SK-N-SH treated with all-trans-retinoic acid at 6 μM for 48 hours (cell line): ENCODE measurements at regions not wholly inside any gene's neighbourhood (a gene's known extent, or its start where the extent isn't known, plus 50 kb on each side); places are given as distances from the start of the nearest gene placed in this dataset.

Experiments
- ATAC-seq: fragments of 200-7000 bp; cut with Tn5 transposase; 3 replicates; pipeline ENCODE4 v1.9.1; 2020; ENCODE audit warnings: mild to moderate bottlenecking, moderate library complexity
- ARNTL ChIP-seq: fragments of 450-650 bp; formaldehyde crosslinking; IDR thresholded peaks from 2 replicates; pipeline ENCODE4 v1.5.0; 2020; ENCODE audit warnings: low read depth, mild to moderate bottlenecking, moderate library complexity, borderline replicate concordance
- BACH2 ChIP-seq: fragments of 250-450 bp; sonication (Bioruptor Pico); IDR thresholded peaks from 2 replicates; pipeline ENCODE4 v1.9.0; 2021; ENCODE audit warnings: mild to moderate bottlenecking, borderline replicate concordance
- CREB5 ChIP-seq: fragments of 250-450 bp; sonication (Bioruptor Pico); IDR thresholded peaks from 2 replicates; pipeline ENCODE4 v1.5.1; 2020; ENCODE audit warnings: low read depth, mild to moderate bottlenecking, moderate library complexity
- CSRNP3 ChIP-seq: fragments of 250-450 bp; sonication (Bioruptor Pico); IDR thresholded peaks from 2 replicates; pipeline ENCODE4 v1.5.1; 2021; ENCODE audit warnings: mild to moderate bottlenecking, moderate library complexity
- ESRRG ChIP-seq: fragments of 250-450 bp; sonication (Bioruptor Pico); IDR thresholded peaks from 2 replicates; pipeline ENCODE4 v1.6.1; 2021; ENCODE audit warnings: mild to moderate bottlenecking
- GLIS3 ChIP-seq: fragments of 250-450 bp; sonication (Bioruptor Pico); IDR thresholded peaks from 2 replicates; pipeline ENCODE4 v1.5.0; 2020; ENCODE audit warnings: mild to moderate bottlenecking, moderate library complexity
- ISL1 ChIP-seq: fragments of 250-450 bp; sonication (Bioruptor Pico); IDR thresholded peaks from 2 replicates; pipeline ENCODE4 v2.1.2; 2022; ENCODE audit warnings: mild to moderate bottlenecking, moderate library complexity
- OSR1 ChIP-seq: fragments of 250-450 bp; sonication (Bioruptor Pico); IDR thresholded peaks from 2 replicates; pipeline ENCODE4 v1.8.0; 2022; ENCODE audit warnings: moderate library complexity, mild to moderate bottlenecking, inconsistent platforms
- PATZ1 ChIP-seq: fragments of 250-450 bp; sonication (Bioruptor Pico); IDR thresholded peaks from 2 replicates; pipeline ENCODE4 v1.8.0; 2020; ENCODE audit warnings: mild to moderate bottlenecking, moderate library complexity, borderline replicate concordance
- POU6F1 ChIP-seq: fragments of 250-450 bp; sonication (Bioruptor Pico); IDR thresholded peaks from 2 replicates; pipeline ENCODE4 v1.8.0; 2021; ENCODE audit warnings: low read depth, mild to moderate bottlenecking, moderate library complexity, borderline replicate concordance
- PPARA ChIP-seq: fragments of 250-450 bp; sonication (Bioruptor Pico); IDR thresholded peaks from 2 replicates; pipeline ENCODE4 v1.5.0; 2020; ENCODE audit warnings: mild to moderate bottlenecking, borderline replicate concordance
- RARB ChIP-seq: fragments of 250-450 bp; sonication (Bioruptor Pico); IDR thresholded peaks from 2 replicates; pipeline ENCODE4 v1.8.0; 2021; ENCODE audit warnings: mild to moderate bottlenecking, moderate library complexity
- SNAI2 ChIP-seq: fragments of 250-450 bp; sonication (Bioruptor Pico); IDR thresholded peaks from 2 replicates; pipeline ENCODE4 v1.5.0; 2020; ENCODE audit warnings: mild to moderate bottlenecking, moderate library complexity
- TCF4 ChIP-seq: fragments of 250-450 bp; sonication (Bioruptor Pico); IDR thresholded peaks from 2 replicates; pipeline ENCODE4 v1.8.0; 2021; ENCODE audit warnings: mild to moderate bottlenecking, moderate library complexity, borderline replicate concordance
- TOX ChIP-seq: fragments of 250-450 bp; sonication (Bioruptor Pico); IDR thresholded peaks from 2 replicates; pipeline ENCODE4 v1.8.0; 2021; ENCODE audit warnings: mild to moderate bottlenecking, moderate library complexity, borderline replicate concordance
- ZC3H10 ChIP-seq: fragments of 250-450 bp; sonication (Bioruptor Pico); IDR thresholded peaks from 2 replicates; pipeline ENCODE4 v1.5.1; 2021; ENCODE audit warnings: mild to moderate bottlenecking, moderate library complexity
- ZFP3 ChIP-seq: fragments of 250-450 bp; sonication (Bioruptor Pico); IDR thresholded peaks from 2 replicates; pipeline ENCODE4 v1.5.0; 2020; ENCODE audit warnings: mild to moderate bottlenecking, moderate library complexity
- ZFP30 ChIP-seq: fragments of 450-650 bp; formaldehyde crosslinking; IDR thresholded peaks from 2 replicates; pipeline ENCODE4 v1.5.0; 2022; ENCODE audit warnings: mild to moderate bottlenecking, moderate library complexity
- ZNF565 ChIP-seq: fragments of 450-650 bp; formaldehyde crosslinking; conservative IDR thresholded peaks from 2 replicates; pipeline ENCODE4 v1.5.0; 2020; ENCODE audit warnings: low read depth, mild to moderate bottlenecking, moderate library complexity
- ZNF70 ChIP-seq: fragments of 450-650 bp; formaldehyde crosslinking; IDR thresholded peaks from 2 replicates; pipeline ENCODE4 v1.5.0; 2020; ENCODE audit warnings: mild to moderate bottlenecking, moderate library complexity
- ZNF8 ChIP-seq: fragments of 450-650 bp; formaldehyde crosslinking; IDR thresholded peaks from 2 replicates; pipeline ENCODE4 v1.5.0; 2020; ENCODE audit warnings: mild to moderate bottlenecking, moderate library complexity

GRCh38 chr12:24600996-24601395 is 347.9 kb downstream of the BCAT1 start:
- peak; percentile 92 for ATAC-seq
- TF ChIP-seq SNAI2 (no peak), CSRNP3 (no peak), TCF4 (CRISPR knock-in tag) (no peak), POU6F1 (CRISPR knock-in tag) (peak; percentile 73; the same call in 1 of the 2 replicates), CREB5 (CRISPR knock-in tag) (peak; percentile 50; the same call in 1 of the 2 replicates), TOX (peak; percentile 76), ISL1 (CRISPR knock-in tag) (peak; percentile 97), PPARA (no peak)

- peak; percentile 84 for ATAC-seq
- no peak for TF ChIP-seq RARB (CRISPR knock-in tag)
- TF ChIP-seq CSRNP3, result no peak
- TF ChIP-seq ZNF565 (CRISPR knock-in tag), result no peak
- TF ChIP-seq PATZ1, result no peak
- TF ChIP-seq ZC3H10 (CRISPR knock-in tag), result no peak
- TF ChIP-seq PPARA, result no peak
- TF ChIP-seq POU6F1 (CRISPR knock-in tag), result no peak
- TF ChIP-seq ISL1 (CRISPR knock-in tag), result no peak
- no peak for TF ChIP-seq OSR1
- no peak for TF ChIP-seq ARNTL (CRISPR knock-in tag)
- TF ChIP-seq ESRRG (CRISPR knock-in tag), result no peak
- TF ChIP-seq CREB5 (CRISPR knock-in tag), result no peak
Observed at GRCh38 chr12:24600551-24600950, 348.4 kb downstream of the BCAT1 start.

- no peak for ATAC-seq
- TF ChIP-seq PATZ1 (no peak), ZFP3 (CRISPR knock-in tag) (no peak), ISL1 (CRISPR knock-in tag) (no peak), ZC3H10 (CRISPR knock-in tag) (no peak), RARB (CRISPR knock-in tag) (no peak), CSRNP3 (no peak), BACH2 (no peak), PPARA (no peak), ZFP30 (CRISPR knock-in tag) (no peak), ZNF70 (CRISPR knock-in tag) (no peak), GLIS3 (CRISPR knock-in tag) (no peak), OSR1 (no peak), ZNF8 (CRISPR knock-in tag) (no peak), TOX (no peak), POU6F1 (CRISPR knock-in tag) (no peak), TCF4 (CRISPR knock-in tag) (no peak)
Observed at GRCh38 chr12:24599736-24600135, 349.2 kb downstream of the BCAT1 start.
